DND-41 (cell line): ENCODE measurements at regions not wholly inside any gene's neighbourhood (a gene's known extent, or its start where the extent isn't known, plus 50 kb on each side); places are given as distances from the start of the nearest gene placed in this dataset.

ENCODE experiments used
- ATAC-seq: fragments of 200-7000 bp; cut with Tn5 transposase; 3 replicates; pipeline ENCODE4 v1.9.1; 2021; ENCODE audit warnings: low read depth; ENCODE audit not compliant: insufficient read depth
- DNase-seq: peaks from one replicate; pipeline ENCODE4 v3.0.0-alpha.2; 2020
- H2AFZ ChIP-seq: 2 replicates; pipeline ENCODE4 v1.6.0; 2012; ENCODE audit warnings: low read depth, low read length
- H3K27ac ChIP-seq: 2 replicates; pipeline ENCODE4 v1.5.1; 2012; ENCODE audit warnings: low read length, inconsistent platforms
- H3K27me3 ChIP-seq: fragments of 200-600 bp; sonication (generic); 2 replicates; pipeline ENCODE4 v1.6.0; 2012; ENCODE audit warnings: low read length, mild to moderate bottlenecking, inconsistent platforms; ENCODE audit not compliant: insufficient read depth, poor library complexity
- H3K36me3 ChIP-seq: 2 replicates; pipeline ENCODE4 v1.5.1; 2012; ENCODE audit warnings: low read length, inconsistent platforms; ENCODE audit not compliant: insufficient read depth
- H3K4me1 ChIP-seq: 2 replicates; pipeline ENCODE4 v1.5.1; 2012; ENCODE audit warnings: mild to moderate bottlenecking, low read length; ENCODE audit not compliant: insufficient read depth
- H3K4me2 ChIP-seq: 2 replicates; pipeline ENCODE4 v1.6.0; 2012; ENCODE audit warnings: mild to moderate bottlenecking, moderate library complexity, low read length, inconsistent platforms; ENCODE audit not compliant: insufficient read depth
- H3K4me3 ChIP-seq, 2 experiments: fragments of 200-600 bp in 1 of 2; shearing (Covaris generic) in 1 of 2; 2 replicates each; pipeline ENCODE4 v1.5.1; 2012 to 2016; ENCODE audit warnings: inconsistent platforms in 2 of 2, low read length in 2 of 2, mild to moderate bottlenecking in 2 of 2, low read depth in 1 of 2, moderate library complexity in 1 of 2
- H3K79me2 ChIP-seq: 2 replicates; pipeline ENCODE4 v1.6.0; 2012; ENCODE audit warnings: low read length, inconsistent platforms; ENCODE audit not compliant: insufficient read depth
- H3K9ac ChIP-seq: 2 replicates; pipeline ENCODE4 v1.6.0; 2012; ENCODE audit warnings: low read depth, mild to moderate bottlenecking, inconsistent platforms, low read length, moderate library complexity
- H3K9me3 ChIP-seq: 2 replicates; pipeline ENCODE4 v1.5.1; 2012; ENCODE audit warnings: low read length, moderate library complexity, mild to moderate bottlenecking, inconsistent platforms; ENCODE audit not compliant: insufficient read depth, severe bottlenecking
- H4K20me1 ChIP-seq: 2 replicates; pipeline ENCODE4 v1.6.0; 2012; ENCODE audit warnings: low read length; ENCODE audit not compliant: insufficient read depth
- CTCF ChIP-seq: IDR thresholded peaks from 2 replicates; pipeline ENCODE4 v1.5.1; 2012; ENCODE audit warnings: borderline replicate concordance, low read length, moderate library complexity, mild to moderate bottlenecking; ENCODE audit not compliant: poor library complexity, severe bottlenecking; ENCODE audit errors: extremely low read depth
- EZH2 ChIP-seq: IDR thresholded peaks from 3 replicates; pipeline ENCODE4 v1.6.1; 2012; ENCODE audit warnings: borderline replicate concordance, low read depth, mild to moderate bottlenecking, moderate library complexity, low read length, inconsistent platforms; ENCODE audit not compliant: severe bottlenecking

GRCh38 chr10:9331583-9332008, 1277.1 kb downstream of the GATA3 start:
- Histone ChIP-seq H2AFZ (no peak overlapping the region), H3K79me2 (no peaks in the 10 kb centered on the region), H3K9ac (no peak overlapping the region), H3K36me3 (no peaks in the 10 kb centered on the region), H3K9me3 (no peaks in the 10 kb centered on the region), H3K4me3 (no peak overlapping the region), H3K4me1 (no peaks in the 10 kb centered on the region), H3K4me2 (no peak overlapping the region), H4K20me1 (no peaks in the 10 kb centered on the region), H3K27ac (no peak overlapping the region), H3K27me3 (peaks cover 5% of the 10 kb centered on the region)
- DNase-seq (no peak), ATAC-seq (peak; percentile 70; the same call in 1 of the 3 replicates)
- no peak for TF ChIP-seq EZH2
- peak; percentile 85 for TF ChIP-seq CTCF

- Histone ChIP-seq H3K4me1 (no peaks in the 10 kb centered on the region), H3K9ac (no peak overlapping the region), H3K27me3 (no peaks in the 10 kb centered on the region), H3K9me3 (no peaks in the 10 kb centered on the region), H3K4me3 (no peak overlapping the region), H3K36me3 (no peaks in the 10 kb centered on the region), H3K4me2 (no peak overlapping the region), H2AFZ (no peak overlapping the region), H4K20me1 (no peaks in the 10 kb centered on the region), H3K79me2 (no peaks in the 10 kb centered on the region), H3K27ac (no peak overlapping the region)
- no peak for ATAC-seq
- DNase-seq, result no peak
- TF ChIP-seq EZH2 (no peak), CTCF (no peak)
Measured at GRCh38 chr10:9334270-9334669, 1279.8 kb downstream of the GATA3 start.

- Histone ChIP-seq H3K27me3 (no peaks in the 10 kb centered on the region), H3K9me3 (no peaks in the 10 kb centered on the region), H3K27ac (no peak overlapping the region), H3K4me3 (no peak overlapping the region), H3K36me3 (no peaks in the 10 kb centered on the region), H3K4me1 (no peaks in the 10 kb centered on the region), H4K20me1 (no peaks in the 10 kb centered on the region), H3K4me2 (no peak overlapping the region), H3K79me2 (no peaks in the 10 kb centered on the region), H2AFZ (no peak overlapping the region), H3K9ac (no peak overlapping the region)
- no peak for DNase-seq
- no peak for TF ChIP-seq CTCF
- TF ChIP-seq EZH2, result no peak
- peak; percentile 80 for ATAC-seq
Measured at GRCh38 chr10:9339716-9340115, 1285.2 kb downstream of the GATA3 start.
